Epithelial cell of esophagus (primary cell): ENCODE measurements at regions not wholly inside any gene's neighbourhood (a gene's known extent, or its start where the extent isn't known, plus 50 kb on each side); places are given as distances from the start of the nearest gene placed in this dataset.
"Not testable (repeated sequence)": the region's sequence is repeated elsewhere in the genome, so short reads cannot be mapped to it uniquely, and the experiment has no call there.

ENCODE experiments used
- DNase-seq: peaks from one replicate; pipeline ENCODE4 v3.0.0; 2010; ENCODE audit warnings: low read depth
- H3K4me3 ChIP-seq: 2 replicates; pipeline ENCODE4 v1.5.1; 2011; ENCODE audit warnings: mild to moderate bottlenecking, low read length, control low read depth
- CTCF ChIP-seq: IDR thresholded peaks from 2 replicates; pipeline ENCODE4 v1.5.1; 2011; ENCODE audit warnings: low read depth, mild to moderate bottlenecking, low read length, control low read depth, inconsistent platforms; ENCODE audit not compliant: insufficient read depth; ENCODE audit errors: missing control alignments

- DNase-seq, result no peak
- H3K4me3 ChIP-seq, result no peak overlapping the region
- TF ChIP-seq CTCF, result no peak
Observed at GRCh38 chr15:21270474-21270873, 169.8 kb downstream of the POTEB3 start.

GRCh38 chr15:21269673-21270072 is 170.6 kb downstream of the POTEB3 start:
- not testable (repeated sequence) for H3K4me3 ChIP-seq, DNase-seq

DNA sequence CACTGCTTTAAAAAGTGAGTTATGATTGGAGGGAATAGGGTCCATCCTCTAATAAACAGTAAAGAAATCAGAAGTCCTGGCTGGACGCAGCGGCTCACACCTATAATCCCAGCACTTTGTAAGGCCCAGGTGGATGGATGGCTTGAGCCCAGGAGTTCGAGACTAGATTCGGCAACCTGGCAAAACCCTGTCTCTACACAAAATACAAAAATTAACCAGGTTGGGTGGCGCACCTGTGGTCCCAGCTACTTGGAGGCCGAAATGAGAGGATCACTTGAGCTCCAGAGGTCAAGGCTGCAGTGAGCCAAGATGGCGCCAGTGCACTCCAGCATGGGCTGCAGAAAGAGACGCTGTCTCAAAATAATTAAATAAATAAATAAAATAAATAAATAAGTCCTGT is 171.2 kb downstream of the POTEB3 start:
- TF ChIP-seq CTCF, result no peak
- H3K4me3 ChIP-seq, result no peak overlapping the region
- no peak for DNase-seq

GRCh38 chr15:21268436-21268940 is 171.8 kb downstream of the POTEB3 start:
- H3K4me3 ChIP-seq, result no peak overlapping the region
- TF ChIP-seq CTCF, result no peak
- no peak for DNase-seq

- no peak overlapping the region for H3K4me3 ChIP-seq
- no peak for TF ChIP-seq CTCF
- DNase-seq, result no peak
Observed at GRCh38 chr15:21267671-21268395, 172.5 kb downstream of the POTEB3 start.

- no peak for DNase-seq
- no peak for TF ChIP-seq CTCF
- no peak overlapping the region for H3K4me3 ChIP-seq
Observed at GRCh38 chr15:21267226-21267625, 173.1 kb downstream of the POTEB3 start.

GRCh38 chr15:21265628-21266027 is 174.7 kb downstream of the POTEB3 start:
- H3K4me3 ChIP-seq, DNase-seq: not testable (repeated sequence)

GRCh38 chr15:21262851-21263425 is 177.4 kb downstream of the POTEB3 start:
- TF ChIP-seq CTCF, result no peak
- DNase-seq, result no peak
- no peak overlapping the region for H3K4me3 ChIP-seq
